ENCODE measurements at regions not wholly inside any gene's neighbourhood (a gene's known extent, or its start where the extent isn't known, plus 50 kb on each side); places are given as distances from the start of the nearest gene placed in this dataset.

DNA sequence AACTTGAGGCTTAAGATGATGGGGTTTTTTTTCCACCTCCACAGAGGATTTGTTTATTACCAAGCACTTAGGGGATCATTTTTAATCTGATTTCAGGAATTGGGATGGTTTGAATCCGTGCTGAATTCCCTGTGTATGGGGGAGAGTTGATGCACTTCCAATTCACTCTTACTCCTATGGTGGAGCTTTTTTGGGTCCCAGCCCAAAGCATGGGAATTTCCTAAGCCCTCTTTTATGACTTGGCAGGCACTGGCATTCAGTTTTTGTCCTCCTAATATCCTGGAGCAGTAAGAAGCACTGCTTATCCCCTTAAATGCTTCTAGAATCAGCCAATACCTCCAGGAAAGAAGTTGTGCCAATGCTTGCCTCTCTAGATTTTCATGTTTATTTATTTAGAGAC, 78.7 kb downstream of the HYCC1 start:
- no peak overlapping the region for H3K27ac Mint-ChIP-seq
- no peaks in the 10 kb centered on the region for H3K27me3 Mint-ChIP-seq

DNA sequence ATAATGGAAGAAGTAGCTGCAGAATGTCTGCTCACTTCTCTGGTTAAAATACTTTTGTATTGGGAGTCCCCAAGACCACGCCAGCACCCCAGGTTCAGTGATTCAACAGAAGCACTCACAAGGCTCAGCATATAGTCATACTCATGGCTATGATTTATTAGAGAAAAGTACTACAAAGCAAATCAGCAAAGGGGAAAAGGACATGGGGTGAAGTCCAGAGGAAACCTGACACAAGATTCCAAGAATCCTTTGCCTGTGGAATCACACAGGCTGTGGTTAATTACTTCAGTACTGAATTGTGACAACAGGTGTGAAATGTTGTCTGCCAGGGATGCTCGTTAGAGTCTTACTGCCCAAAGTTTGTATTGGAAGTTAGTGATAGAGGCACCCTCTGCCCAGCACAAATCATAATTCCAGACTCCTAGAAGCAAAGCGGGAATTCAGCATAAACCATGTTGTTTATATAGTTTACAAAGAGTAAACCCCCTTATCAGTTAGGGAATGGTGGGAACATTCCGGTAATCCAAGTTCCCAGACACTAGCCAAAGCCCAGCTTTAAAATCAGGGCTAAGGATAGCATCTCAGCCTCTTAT, 79.4 kb downstream of the HYCC1 start:
- no peak overlapping the region for H2AFZ ChIP-seq (ENCODE audit: insufficient read depth, low read depth, low read length, poor library complexity, severe bottlenecking)
- intact Hi-C loops (cut with micrococcal nuclease), result no loop called here
- ChIA-PET CTCF (no interaction called here), POLR2A (no interaction called here)
- 60% methylated on average over 1 of the region's 4 CpGs for WGBS (ENCODE audit: insufficient coverage)
- no peak for ATAC-seq (ENCODE audit: low read depth)
- Mint-ChIP-seq H3K27me3 (no peaks in the 10 kb centered on the region), H3K4me3 (no peak overlapping the region), H3K9me3 (ENCODE audit: insufficient read depth) (no peaks in the 10 kb centered on the region), H3K27ac (no peak overlapping the region), H3K4me1 (no peaks in the 10 kb centered on the region)
- no peaks in the 10 kb centered on the region for H3K36me3 ChIP-seq (replicated peaks in 1 of 2; ENCODE audit: control extremely low read depth in 1 of 2, control insufficient read depth in 1 of 2, extremely low read depth in 1 of 2, insufficient read depth in 2 of 2, low read length in 1 of 2)
- H3K27ac ChIP-seq (ENCODE audit: low read length in 2 of 2), result no peak overlapping the region
- no peaks in the 10 kb centered on the region for H3K4me1 ChIP-seq (ENCODE audit: control insufficient read depth in 2 of 2, insufficient read depth in 2 of 2, low read length in 2 of 2)
- H3K9ac ChIP-seq (ENCODE audit: low read length), result no peak overlapping the region
- H3K79me2 ChIP-seq (ENCODE audit: control insufficient read depth, insufficient read depth, low read length), result no peaks in the 10 kb centered on the region
- H3K4me2 ChIP-seq (replicated peaks; ENCODE audit: low read depth, low read length, poor library complexity, severe bottlenecking), result no peak overlapping the region
- TF ChIP-seq EZH2 (IDR thresholded peaks at IDR 0.05; ENCODE audit: borderline replicate concordance, insufficient read depth, low read depth, low read length, poor library complexity, severe bottlenecking), result no peak
- no peak overlapping the region for H3K4me3 ChIP-seq (ENCODE audit: control extremely low read depth in 1 of 5, extremely low read depth in 1 of 5, insufficient read depth in 1 of 5, low read depth in 2 of 5, low read length in 4 of 5)
- no peaks in the 10 kb centered on the region for H4K20me1 ChIP-seq (ENCODE audit: control insufficient read depth, insufficient read depth, low read length, poor library complexity, severe bottlenecking)
- no peaks in the 10 kb centered on the region for H3K9me3 ChIP-seq (ENCODE audit: control extremely low read depth in 1 of 3, control insufficient read depth in 2 of 3, insufficient read depth in 1 of 3, low read length in 2 of 3)
- no peaks in the 10 kb centered on the region for H3K27me3 ChIP-seq (replicated peaks in 1 of 4; ENCODE audit: control extremely low read depth in 1 of 4, control insufficient read depth in 3 of 4, insufficient read depth in 4 of 4, low read length in 3 of 4)
- DNase-seq, result no peak

More for the DNA sequence above, 78.7 kb downstream of the HYCC1 start:
- Mint-ChIP-seq H3K4me3 (no peak overlapping the region), H3K9me3 (ENCODE audit: insufficient read depth) (no peaks in the 10 kb centered on the region), H3K4me1 (no peaks in the 10 kb centered on the region)
- intact Hi-C loops (cut with micrococcal nuclease), result no loop called here
- no peaks in the 10 kb centered on the region for H4K20me1 ChIP-seq (ENCODE audit: control insufficient read depth, insufficient read depth, low read length, poor library complexity, severe bottlenecking)
- CTCF ChIA-PET, result no interaction called here
- H3K27me3 ChIP-seq (replicated peaks in 1 of 4; ENCODE audit: control extremely low read depth in 1 of 4, control insufficient read depth in 3 of 4, insufficient read depth in 4 of 4, low read length in 3 of 4), result no peaks in the 10 kb centered on the region
- no peak overlapping the region for H3K9ac ChIP-seq (ENCODE audit: low read length)
- H2AFZ ChIP-seq (ENCODE audit: insufficient read depth, low read depth, low read length, poor library complexity, severe bottlenecking), result no peak overlapping the region
- WGBS (ENCODE audit: insufficient coverage), result no CpG with 5 or more reads among the region's 1 CpG
- no peak overlapping the region for H3K4me2 ChIP-seq (replicated peaks; ENCODE audit: low read depth, low read length, poor library complexity, severe bottlenecking)
- POLR2A ChIA-PET, result no interaction called here
- no peak overlapping the region for H3K4me3 ChIP-seq (ENCODE audit: control extremely low read depth in 1 of 5, extremely low read depth in 1 of 5, insufficient read depth in 1 of 5, low read depth in 2 of 5, low read length in 4 of 5)
- no peak for DNase-seq
- H3K4me1 ChIP-seq (ENCODE audit: control insufficient read depth in 2 of 2, insufficient read depth in 2 of 2, low read length in 2 of 2), result no peaks in the 10 kb centered on the region
- no peaks in the 10 kb centered on the region for H3K9me3 ChIP-seq (ENCODE audit: control extremely low read depth in 1 of 3, control insufficient read depth in 2 of 3, insufficient read depth in 1 of 3, low read length in 2 of 3)
- no peak for ATAC-seq (ENCODE audit: low read depth)
- H3K27ac ChIP-seq (ENCODE audit: low read length in 2 of 2), result no peak overlapping the region
- H3K79me2 ChIP-seq (ENCODE audit: control insufficient read depth, insufficient read depth, low read length), result no peaks in the 10 kb centered on the region
- no peak for TF ChIP-seq CTCF (IDR thresholded peaks at IDR 0.05)
- TF ChIP-seq EZH2 (IDR thresholded peaks at IDR 0.05; ENCODE audit: borderline replicate concordance, insufficient read depth, low read depth, low read length, poor library complexity, severe bottlenecking), result no peak
- H3K36me3 ChIP-seq (replicated peaks in 1 of 2; ENCODE audit: control extremely low read depth in 1 of 2, control insufficient read depth in 1 of 2, extremely low read depth in 1 of 2, insufficient read depth in 2 of 2, low read length in 1 of 2), result no peaks in the 10 kb centered on the region

Measured in B cell (primary cell).